ENCODE measurements at regions not wholly inside any gene's neighbourhood (a gene's known extent, or its start where the extent isn't known, plus 50 kb on each side); places are given as distances from the start of the nearest gene placed in this dataset.

DNA sequence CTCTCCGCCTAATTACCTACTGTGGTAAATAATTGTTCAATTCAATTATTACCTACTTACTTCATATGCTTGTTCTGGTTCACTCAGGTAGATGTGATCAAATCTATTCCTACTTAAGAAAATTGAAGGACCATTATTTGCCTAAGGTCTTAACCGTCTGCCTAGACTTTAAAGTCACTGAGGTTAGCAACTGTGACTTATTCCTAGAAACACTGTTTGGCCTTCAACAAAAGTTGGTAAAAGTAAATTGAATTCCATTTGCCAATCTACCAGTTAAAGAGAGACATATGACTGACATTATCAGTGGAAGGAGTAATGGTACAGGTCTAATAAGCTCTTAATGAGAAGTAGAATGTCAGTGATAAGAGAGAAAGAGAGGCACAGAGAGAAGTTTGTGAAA, 491.5 kb downstream of the NYAP2 start:
- H3K36me3 Mint-ChIP-seq (ENCODE audit: low read depth), result no peaks in the 10 kb centered on the region
- TF ChIP-seq, protein P1, sequence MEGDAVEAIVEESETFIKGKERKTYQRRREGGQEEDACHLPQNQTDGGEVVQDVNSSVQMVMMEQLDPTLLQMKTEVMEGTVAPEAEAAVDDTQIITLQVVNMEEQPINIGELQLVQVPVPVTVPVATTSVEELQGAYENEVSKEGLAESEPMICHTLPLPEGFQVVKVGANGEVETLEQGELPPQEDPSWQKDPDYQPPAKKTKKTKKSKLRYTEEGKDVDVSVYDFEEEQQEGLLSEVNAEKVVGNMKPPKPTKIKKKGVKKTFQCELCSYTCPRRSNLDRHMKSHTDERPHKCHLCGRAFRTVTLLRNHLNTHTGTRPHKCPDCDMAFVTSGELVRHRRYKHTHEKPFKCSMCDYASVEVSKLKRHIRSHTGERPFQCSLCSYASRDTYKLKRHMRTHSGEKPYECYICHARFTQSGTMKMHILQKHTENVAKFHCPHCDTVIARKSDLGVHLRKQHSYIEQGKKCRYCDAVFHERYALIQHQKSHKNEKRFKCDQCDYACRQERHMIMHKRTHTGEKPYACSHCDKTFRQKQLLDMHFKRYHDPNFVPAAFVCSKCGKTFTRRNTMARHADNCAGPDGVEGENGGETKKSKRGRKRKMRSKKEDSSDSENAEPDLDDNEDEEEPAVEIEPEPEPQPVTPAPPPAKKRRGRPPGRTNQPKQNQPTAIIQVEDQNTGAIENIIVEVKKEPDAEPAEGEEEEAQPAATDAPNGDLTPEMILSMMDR (conservative IDR thresholded peaks at IDR 0.05), result no peak
- H3K9me3 Mint-ChIP-seq, result no peaks in the 10 kb centered on the region
- no peak overlapping the region for H3K4me3 Mint-ChIP-seq
- H3K27me3 Mint-ChIP-seq (ENCODE audit: low read depth), result no peaks in the 10 kb centered on the region
- peaks cover 9% of the 10 kb centered on the region for H3K4me1 Mint-ChIP-seq
- no peak overlapping the region for H3K27ac Mint-ChIP-seq (ENCODE audit: unreplicated experiment)
- DNase-seq (ENCODE audit: low read depth, low spot score), result no peak

DNA sequence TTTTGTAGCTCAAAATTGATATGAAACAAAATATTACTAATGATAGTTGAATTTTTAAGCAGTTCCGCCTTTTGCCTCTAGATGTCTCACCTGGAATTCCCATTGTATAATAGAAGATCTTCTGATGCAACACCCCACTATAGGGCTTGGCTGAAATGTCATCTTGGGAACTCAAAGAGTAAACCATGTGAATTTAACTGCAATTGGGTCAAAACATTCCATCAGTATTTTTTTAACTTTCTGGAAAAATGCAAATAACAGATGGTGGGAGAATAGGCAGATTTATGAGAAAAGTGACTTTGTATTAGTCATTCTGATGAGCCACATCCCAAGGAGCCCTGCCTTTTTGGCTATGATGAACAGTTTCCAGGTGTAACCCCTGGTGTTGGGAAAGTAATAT, 489.9 kb downstream of the NYAP2 start:
- Mint-ChIP-seq H3K9me3 (no peaks in the 10 kb centered on the region), H3K4me3 (no peak overlapping the region), H3K27me3 (ENCODE audit: low read depth) (no peaks in the 10 kb centered on the region)

DNA sequence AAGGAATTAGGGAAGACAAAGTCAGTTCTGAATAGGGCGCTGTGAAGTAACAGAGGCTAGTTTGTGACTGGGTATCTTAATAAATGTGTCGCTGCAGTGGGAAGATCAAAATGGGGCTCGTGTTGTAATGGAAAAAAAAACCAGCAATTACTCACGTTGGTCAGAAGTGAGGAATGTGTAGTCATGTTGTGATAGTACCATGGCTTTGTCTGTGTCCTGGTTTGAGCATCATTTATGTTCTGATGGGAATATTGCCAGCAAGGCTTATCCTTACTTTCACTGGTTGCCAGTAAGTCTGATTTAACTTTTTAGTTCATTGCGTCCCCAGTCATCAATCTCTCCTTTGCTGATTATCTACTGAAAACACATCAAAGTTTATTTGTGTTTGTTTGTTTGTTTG, 467.6 kb downstream of the NYAP2 start:
- no peak overlapping the region for H3K27ac Mint-ChIP-seq (ENCODE audit: unreplicated experiment)
- H3K9me3 Mint-ChIP-seq, result no peaks in the 10 kb centered on the region
- no peaks in the 10 kb centered on the region for H3K27me3 Mint-ChIP-seq (ENCODE audit: low read depth)
- TF ChIP-seq, protein P1 (conservative IDR thresholded peaks at IDR 0.05), result no peak
- no peaks in the 10 kb centered on the region for H3K36me3 Mint-ChIP-seq (ENCODE audit: low read depth)
- no peak for DNase-seq (ENCODE audit: low read depth, low spot score)
- no peak overlapping the region for H3K4me3 Mint-ChIP-seq
- H3K4me1 Mint-ChIP-seq, result no peaks in the 10 kb centered on the region

More for the DNA sequence above, 489.9 kb downstream of the NYAP2 start:
- TF ChIP-seq, protein P1 (conservative IDR thresholded peaks at IDR 0.05), result peak; percentile 83
- no peaks in the 10 kb centered on the region for H3K36me3 Mint-ChIP-seq (ENCODE audit: low read depth)
- H3K27ac Mint-ChIP-seq (ENCODE audit: unreplicated experiment), result no peak overlapping the region
- H3K4me1 Mint-ChIP-seq, result peaks cover 4% of the 10 kb centered on the region
- DNase-seq (ENCODE audit: low read depth, low spot score), result peak; percentile 5

DNA sequence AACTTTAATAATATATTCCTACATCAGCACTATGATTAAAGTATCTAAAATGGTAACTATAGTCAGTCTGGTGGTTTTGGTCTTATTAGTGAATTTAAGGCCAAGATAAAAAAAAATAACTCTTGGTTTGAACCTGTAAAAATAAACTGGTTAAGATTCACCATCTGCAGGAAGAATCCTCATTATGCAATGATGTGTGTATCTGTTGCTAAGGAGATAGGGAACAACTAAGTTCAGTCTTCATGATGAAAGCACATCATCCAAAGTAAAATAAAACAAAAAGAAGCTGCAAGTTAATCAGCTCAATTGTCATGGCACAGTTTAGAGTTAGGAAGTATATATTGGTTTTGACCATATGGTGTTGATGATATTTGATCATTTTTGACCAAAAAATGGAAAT, 466.0 kb downstream of the NYAP2 start:
- no peak for DNase-seq (ENCODE audit: low read depth, low spot score)
- no peak overlapping the region for H3K4me3 Mint-ChIP-seq
- H3K27ac Mint-ChIP-seq (ENCODE audit: unreplicated experiment), result no peak overlapping the region

DNA sequence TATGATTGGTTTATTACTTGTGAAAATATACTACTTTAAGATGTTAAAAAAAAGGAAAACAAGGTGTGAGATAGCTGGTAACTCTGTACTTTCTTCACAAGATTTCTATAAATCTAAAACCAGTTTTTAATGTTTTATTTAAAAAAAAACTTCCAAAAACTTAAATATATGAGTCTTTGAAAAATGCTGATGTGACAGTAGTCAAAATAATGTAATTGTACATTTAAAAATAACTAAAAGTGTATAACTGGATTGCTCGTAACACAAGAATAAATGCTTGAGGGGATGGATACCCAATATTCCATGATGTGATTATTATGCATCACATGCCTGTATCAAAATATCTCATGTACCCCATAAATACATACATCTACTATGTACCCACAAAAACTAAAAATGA, 464.9 kb downstream of the NYAP2 start:
- H3K9me3 Mint-ChIP-seq, result no peaks in the 10 kb centered on the region
- no peak overlapping the region for H3K27ac Mint-ChIP-seq (ENCODE audit: unreplicated experiment)
- H3K36me3 Mint-ChIP-seq (ENCODE audit: low read depth), result no peaks in the 10 kb centered on the region
- no peaks in the 10 kb centered on the region for H3K4me1 Mint-ChIP-seq
- DNase-seq (ENCODE audit: low read depth, low spot score), result no peak
- TF ChIP-seq, protein P1 (conservative IDR thresholded peaks at IDR 0.05), result no peak
- no peak overlapping the region for H3K4me3 Mint-ChIP-seq
- no peaks in the 10 kb centered on the region for H3K27me3 Mint-ChIP-seq (ENCODE audit: low read depth)

More for the DNA sequence above, 466.0 kb downstream of the NYAP2 start:
- Mint-ChIP-seq H3K9me3 (no peaks in the 10 kb centered on the region), H3K4me1 (no peaks in the 10 kb centered on the region), H3K36me3 (ENCODE audit: low read depth) (no peaks in the 10 kb centered on the region), H3K27me3 (ENCODE audit: low read depth) (no peaks in the 10 kb centered on the region)
- TF ChIP-seq, protein P1 (conservative IDR thresholded peaks at IDR 0.05), result no peak

DNA sequence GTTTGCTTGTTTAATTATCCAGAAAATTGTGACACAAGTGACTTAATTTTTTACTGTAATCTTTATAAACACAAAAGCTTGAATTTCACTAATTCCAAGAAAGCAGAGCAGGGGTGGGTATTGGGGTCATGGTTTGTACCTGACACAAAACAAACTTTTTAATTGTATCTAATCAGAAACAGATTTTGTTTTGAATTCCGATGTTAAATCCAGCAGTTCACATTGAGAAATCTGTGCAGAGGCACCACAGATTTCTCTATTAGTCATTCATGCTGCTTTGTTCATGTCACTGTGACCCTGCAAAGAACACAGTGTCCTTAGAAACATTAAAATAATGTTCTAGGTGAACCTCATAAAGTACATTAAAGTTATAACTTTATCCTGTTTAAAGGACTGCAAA, 443.4 kb downstream of the NYAP2 start:
- Mint-ChIP-seq H3K4me3 (no peak overlapping the region), H3K27ac (ENCODE audit: unreplicated experiment) (no peak overlapping the region), H3K36me3 (ENCODE audit: low read depth) (no peaks in the 10 kb centered on the region), H3K9me3 (peaks cover 2% of the 10 kb centered on the region), H3K4me1 (no peaks in the 10 kb centered on the region), H3K27me3 (ENCODE audit: low read depth) (no peaks in the 10 kb centered on the region)
- TF ChIP-seq, protein P1 (conservative IDR thresholded peaks at IDR 0.05), result no peak
- no peak for DNase-seq (ENCODE audit: low read depth, low spot score)
